IMR-90 (cell line): ENCODE measurements at regions not wholly inside any gene's neighbourhood (a gene's known extent, or its start where the extent isn't known, plus 50 kb on each side); places are given as distances from the start of the nearest gene placed in this dataset.

Experiments
- ATAC-seq: fragments of 200-7000 bp; cut with Tn5 transposase; 2 replicates; pipeline ENCODE4 v1.9.1; 2020; ENCODE audit warnings: low read depth, mild to moderate bottlenecking, moderate library complexity
- BruUV-seq: library from RNA; stranded (reverse); fragments of 400-500 nt; replicated peaks from 2 replicates; lab custom pipeline; 2021; lab: Mats Ljungman, UMichigan
- CTCF ChIA-PET: fragments of 300-600 bp; formaldehyde crosslinking; extraction: SDS; loops from one replicate; lab custom pipeline; 2021; ENCODE audit warnings: antibody characterized with exemption; lab: Yijun Ruan, JAX
- POLR2A ChIA-PET: fragments of 300-600 bp; sonication (Branson Sonifier 250); formaldehyde crosslinking; loops from one replicate; lab custom pipeline; 2022; ENCODE audit warnings: antibody characterized with exemption; ENCODE audit not compliant: unreplicated experiment; lab: Charles Lee
- DNase-seq: peaks from one replicate; pipeline ENCODE4 v3.0.0; 2013
- H2AFZ ChIP-seq: replicated peaks from 2 replicates; pipeline ENCODE3; 2013; ENCODE audit warnings: low read length, mild to moderate bottlenecking; ENCODE audit not compliant: poor library complexity
- H2AK5ac ChIP-seq: 2 replicates; pipeline ENCODE4 v1.6.1; 2013; ENCODE audit warnings: low read depth, low read length, inconsistent platforms
- H2AK9ac ChIP-seq: replicated peaks from 2 replicates; pipeline ENCODE3; 2013; ENCODE audit warnings: mild to moderate bottlenecking, low read depth, low read length, moderate library complexity; ENCODE audit not compliant: poor library complexity
- H2BK120ac ChIP-seq: 2 replicates; pipeline ENCODE4 v1.6.1; 2013; ENCODE audit warnings: low read depth, low read length, inconsistent platforms
- H2BK15ac ChIP-seq: 3 replicates; pipeline ENCODE4 v1.6.1; 2013; ENCODE audit warnings: low read depth, low read length, inconsistent platforms
- H2BK20ac ChIP-seq: 2 replicates; pipeline ENCODE4 v1.6.1; 2013; ENCODE audit warnings: low read depth, mild to moderate bottlenecking, inconsistent platforms, low read length, moderate library complexity
- H2BK5ac ChIP-seq: 2 replicates; pipeline ENCODE4 v1.6.1; 2013; ENCODE audit warnings: mild to moderate bottlenecking, low read depth, low read length, inconsistent platforms; ENCODE audit not compliant: poor library complexity, severe bottlenecking
- H3K14ac ChIP-seq: replicated peaks from 2 replicates; pipeline ENCODE4 v1.6.1; 2013; ENCODE audit warnings: low read depth, low read length, inconsistent platforms
- H3K18ac ChIP-seq: 2 replicates; pipeline ENCODE4 v1.6.1; 2013; ENCODE audit warnings: low read depth, low read length, control low read depth
- H3K23ac ChIP-seq: 2 replicates; pipeline ENCODE4 v1.6.1; 2013; ENCODE audit warnings: low read depth, low read length, inconsistent platforms
- H3K27ac ChIP-seq: 2 replicates; pipeline ENCODE4 v1.5.1; 2013; ENCODE audit warnings: mild to moderate bottlenecking, control low read depth, low read length; ENCODE audit not compliant: insufficient read depth
- H3K27me3 ChIP-seq: 2 replicates; pipeline ENCODE4 v1.6.1; 2013; ENCODE audit warnings: low read length; ENCODE audit not compliant: control insufficient read depth, insufficient read depth
- H3K36me3 ChIP-seq: 2 replicates; pipeline ENCODE4 v1.6.1; 2013; ENCODE audit warnings: low read length, mixed read lengths; ENCODE audit not compliant: control insufficient read depth, insufficient read depth
- H3K4ac ChIP-seq: 2 replicates; pipeline ENCODE4 v1.6.1; 2013; ENCODE audit warnings: low read depth, low read length, inconsistent platforms
- H3K4me1 ChIP-seq: 2 replicates; pipeline ENCODE4 v1.6.1; 2013; ENCODE audit warnings: low read length, mixed read lengths; ENCODE audit not compliant: control insufficient read depth, insufficient read depth
- H3K4me2 ChIP-seq: 2 replicates; pipeline ENCODE4 v1.6.1; 2013; ENCODE audit warnings: low read depth, mild to moderate bottlenecking, control low read depth, low read length, moderate library complexity
- H3K4me3 ChIP-seq: 2 replicates; pipeline ENCODE4 v1.5.1; 2013; ENCODE audit warnings: low read depth, mild to moderate bottlenecking, control low read depth, low read length, moderate library complexity; ENCODE audit not compliant: insufficient read depth
- H3K56ac ChIP-seq: 2 replicates; pipeline ENCODE4 v1.6.1; 2013; ENCODE audit warnings: low read length, inconsistent platforms; ENCODE audit not compliant: insufficient read depth; ENCODE audit errors: extremely low read depth
- H3K79me1 ChIP-seq, 2 experiments: 2 replicates each; pipeline ENCODE4 v1.6.1; 2013; ENCODE audit warnings: low read length in 2 of 2, inconsistent platforms in 1 of 2, low read depth in 1 of 2
- H3K9ac ChIP-seq: 2 replicates; pipeline ENCODE4 v1.6.1; 2013; ENCODE audit warnings: low read depth, low read length, control low read depth
- H3K9me1 ChIP-seq: 2 replicates; pipeline ENCODE4 v1.6.1; 2013; ENCODE audit warnings: low read length, inconsistent platforms; ENCODE audit not compliant: insufficient read depth
- H3K9me3 ChIP-seq: 2 replicates; pipeline ENCODE4 v1.6.1; 2013; ENCODE audit warnings: low read length; ENCODE audit not compliant: control insufficient read depth, insufficient read depth
- H4K20me1 ChIP-seq: 2 replicates; pipeline ENCODE4 v1.6.1; 2013; ENCODE audit warnings: low read length, inconsistent platforms; ENCODE audit not compliant: insufficient read depth
- H4K5ac ChIP-seq: 2 replicates; pipeline ENCODE4 v1.6.1; 2013; ENCODE audit warnings: mild to moderate bottlenecking, low read depth, low read length, control low read depth
- H4K8ac ChIP-seq, 2 experiments: 2 replicates each; pipeline ENCODE4 v1.6.1; 2013; ENCODE audit warnings: low read depth in 2 of 2, low read length in 2 of 2, control low read depth in 1 of 2, inconsistent platforms in 1 of 2
- H4K91ac ChIP-seq: 2 replicates; pipeline ENCODE4 v1.6.1; 2013; ENCODE audit warnings: low read depth, low read length, inconsistent platforms; ENCODE audit not compliant: insufficient read depth
- BHLHE40 ChIP-seq: fragments of 150-350 bp; IDR thresholded peaks from 2 replicates; pipeline ENCODE4 v1.6.1; 2016; ENCODE audit warnings: mild to moderate bottlenecking, low read depth, low read length
- CEBPB ChIP-seq: IDR thresholded peaks from 2 replicates; pipeline ENCODE4 v1.6.1; 2012; ENCODE audit warnings: low read depth, low read length, improper control_type of control experiment
- CTCF ChIP-seq: conservative IDR thresholded peaks from 2 replicates; pipeline ENCODE4 v1.5.1; 2012; ENCODE audit warnings: mild to moderate bottlenecking, low read depth, low read length, improper control_type of control experiment
- ELK1 ChIP-seq: fragments of 150-350 bp; IDR thresholded peaks from 2 replicates; pipeline ENCODE4 v1.6.1; 2016; ENCODE audit warnings: low read depth, mild to moderate bottlenecking, low read length, moderate library complexity, borderline replicate concordance
- NFE2L2 ChIP-seq: fragments of 150-350 bp; IDR thresholded peaks from 2 replicates; pipeline ENCODE4 v1.6.1; 2016; ENCODE audit warnings: low read depth, mild to moderate bottlenecking, low read length
- RCOR1 ChIP-seq: IDR thresholded peaks from 2 replicates; pipeline ENCODE4 v1.6.1; 2012; ENCODE audit warnings: mild to moderate bottlenecking, low read length, improper control_type of control experiment; ENCODE audit not compliant: insufficient replicate concordance
- SMC3 ChIP-seq: fragments of 150-350 bp; IDR thresholded peaks from 2 replicates; pipeline ENCODE4 v1.6.1; 2016; ENCODE audit warnings: low read depth, mild to moderate bottlenecking, antibody characterized with exemption, low read length, moderate library complexity
- USF2 ChIP-seq: fragments of 150-350 bp; IDR thresholded peaks from 2 replicates; pipeline ENCODE4 v1.6.1; 2017; ENCODE audit warnings: mild to moderate bottlenecking, antibody characterized with exemption, low read length, low read depth
- WGBS, 2 experiments: methylation state at CpG; one replicate each; pipeline versions ENCODE4 v1.1.5 to v1.1.7; 2013; ENCODE audit warnings: missing lambda C conversion rate in 2 of 2; ENCODE audit not compliant: insufficient read length in 1 of 2; ENCODE audit errors: extremely low coverage in 2 of 2; 5-methylcytosine and 5-hydroxymethylcytosine counted together
- dilution Hi-C: fragments of 300-500 bp; cut with HindIII; formaldehyde crosslinking; loops from one replicate; pipeline ENCODE4 v1.14.3; 2018; ENCODE audit warnings: low sequenced_read_pairs; ENCODE audit not compliant: unreplicated experiment
- in situ Hi-C: fragments of 300-500 bp; cut with MboI; formaldehyde crosslinking; loops from 3 replicates; pipeline ENCODE4 v1.14.3; 2019; ENCODE audit warnings: low sequenced_read_pairs, inconsistent platforms, mixed read lengths
- intact Hi-C: fragments of 100-400 bp; cut with micrococcal nuclease; formaldehyde crosslinking; loops from 2 replicates; pipeline ENCODE4 v1.10.0; 2022

GRCh38 chr9:93786204-93786603, 169.0 kb downstream of the BARX1 start:
- H3K4me1 ChIP-seq: no peaks in the 10 kb centered on the region
- CTCF ChIA-PET: no interaction called here
- BruUV-seq: no TSS peak

More at GRCh38 chr9:93786204-93786603, 169.0 kb downstream of the BARX1 start:
- H4K5ac ChIP-seq: no peak overlapping the region
- TF ChIP-seq ELK1: no peak
- no peak for TF ChIP-seq RCOR1
- no peak for TF ChIP-seq SMC3
- TF ChIP-seq CTCF: no peak
- TF ChIP-seq USF2: no peak
- no peak for TF ChIP-seq BHLHE40
- no peak for TF ChIP-seq CEBPB
- no peak for TF ChIP-seq NFE2L2
- H3K27me3 ChIP-seq: no peaks in the 10 kb centered on the region
- POLR2A ChIA-PET: no interaction called here
- in situ Hi-C loops (no loop called here), dilution Hi-C loops (no loop called here), intact Hi-C loops (no loop called here)
- no peaks in the 10 kb centered on the region for H3K9me3 ChIP-seq
- no peak overlapping the region for H4K8ac ChIP-seq
- H3K56ac ChIP-seq: no peak overlapping the region
- no peaks in the 10 kb centered on the region for H3K36me3 ChIP-seq
- DNase-seq (no peak), ATAC-seq (no peak)
- H3K14ac ChIP-seq: no peak overlapping the region
- no peaks in the 10 kb centered on the region for H3K79me1 ChIP-seq
- no peak overlapping the region for H3K4ac ChIP-seq
- no peak overlapping the region for H3K18ac ChIP-seq
- H3K4me2 ChIP-seq: no peak overlapping the region
- H2AK5ac ChIP-seq: no peak overlapping the region
- H3K9me1 ChIP-seq: no peaks in the 10 kb centered on the region
- no peak overlapping the region for H4K91ac ChIP-seq
- no peak overlapping the region for H2BK15ac ChIP-seq
- H3K4me3 ChIP-seq: no peak overlapping the region
- no peak overlapping the region for H3K9ac ChIP-seq
- H2AFZ ChIP-seq: no peak overlapping the region
- no peak overlapping the region for H2AK9ac ChIP-seq
- WGBS, 2 experiments: no CpG with 5 or more reads among the region's 2 CpGs
- H2BK20ac ChIP-seq: no peak overlapping the region
- no peaks in the 10 kb centered on the region for H4K20me1 ChIP-seq
- no peak overlapping the region for H3K27ac ChIP-seq
- no peak overlapping the region for H2BK120ac ChIP-seq
- no peak overlapping the region for H2BK5ac ChIP-seq
- H3K23ac ChIP-seq: no peak overlapping the region
